Ascending aorta (tissue), 2 donors: ENCODE measurements at regions not wholly inside any gene's neighbourhood (a gene's known extent, or its start where the extent isn't known, plus 50 kb on each side); places are given as distances from the start of the nearest gene placed in this dataset.

Experiments
- DNase-seq, 2 donors: peaks; one replicate each; pipeline ENCODE4 v3.0.0-alpha.2; 2019; ENCODE audit warnings: low spot score in 2 of 2
- H3K27ac ChIP-seq, 2 donors: fragments of 200-600 bp; sonication (generic); one replicate each; pipeline ENCODE4 v1.5.1; 2016 to 2017; ENCODE audit warnings: mild to moderate bottlenecking in 1 of 2
- H3K27me3 ChIP-seq: fragments of 200-600 bp; sonication (generic); one replicate; pipeline ENCODE4 v1.5.1; 2017
- H3K36me3 ChIP-seq, 2 donors: fragments of 200-600 bp; sonication (generic); one replicate each; pipeline ENCODE4 v1.5.1; 2016
- H3K4me1 ChIP-seq, 2 donors: fragments of 200-600 bp; sonication (generic); one replicate each; pipeline ENCODE4 v1.5.1; 2016 to 2017; ENCODE audit warnings: mild to moderate bottlenecking in 1 of 2
- H3K4me3 ChIP-seq, 2 donors: fragments of 200-600 bp; sonication (generic); one replicate each; pipeline ENCODE4 v1.5.1; 2016 to 2017; ENCODE audit warnings: mild to moderate bottlenecking in 1 of 2
- H3K9me3 ChIP-seq, 2 donors: fragments of 200-600 bp; sonication (generic); one replicate each; pipeline ENCODE4 v1.5.1; 2016
- CTCF ChIP-seq, 3 experiments: fragments of 200-600 bp in 2 of 3; fragments of 450-650 bp in 1 of 3; sonication (generic) in 2 of 3; IDR thresholded peaks; one replicate each; pipeline ENCODE4 v1.5.1; 2016 to 2019; ENCODE audit warnings: antibody characterized with exemption in 3 of 3, mild to moderate bottlenecking in 1 of 3, moderate library complexity in 1 of 3
- intact Hi-C: fragments of 100-400 bp; cut with DNase I; formaldehyde crosslinking; loops from one replicate; pipeline ENCODE4 v1.15.1; 2023

DNA sequence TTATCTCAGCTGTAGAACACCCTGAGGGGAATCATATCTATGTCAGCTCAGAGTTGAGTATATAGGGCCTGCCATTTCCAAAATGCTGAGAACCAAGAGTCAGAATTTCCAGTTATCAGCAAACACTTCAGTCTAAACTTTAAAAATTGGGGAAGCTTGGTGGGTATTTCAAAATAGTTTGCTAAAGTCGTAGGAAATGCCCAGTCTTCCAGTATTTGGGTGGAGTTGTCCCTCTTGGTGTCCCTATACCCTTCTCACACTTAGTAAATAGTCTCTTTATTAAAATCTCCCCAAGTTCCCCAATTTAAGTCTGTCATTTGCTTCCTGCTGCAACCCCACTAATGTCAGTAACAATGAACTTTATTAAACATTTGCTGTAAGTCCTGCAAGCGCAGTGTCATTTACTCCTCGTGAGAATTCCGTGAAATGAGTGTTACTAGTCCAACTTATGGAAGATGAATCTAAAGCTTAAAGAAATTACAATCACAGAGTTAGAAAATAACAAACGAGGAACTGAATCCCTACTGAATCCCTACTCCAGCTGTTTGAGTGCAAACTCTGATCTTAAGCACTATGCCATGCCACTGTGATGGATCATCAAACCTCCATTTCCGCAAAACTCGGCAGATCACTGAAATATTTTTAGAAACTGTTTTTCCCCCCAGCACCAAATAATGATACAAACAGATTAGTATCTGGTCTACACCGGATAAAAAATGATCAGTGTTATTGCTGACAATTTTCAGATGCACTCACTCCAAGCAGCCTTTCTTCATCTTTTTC is 341.7 kb upstream of the PROK2 start:
- H3K9me3 ChIP-seq, result no peaks in the 10 kb centered on the region
- H3K4me3 ChIP-seq, result no peak overlapping the region
- no peak overlapping the region for H3K27ac ChIP-seq
- H3K4me1 ChIP-seq, result peaks cover 19 to 25% of the 10 kb centered on the region in 2 donors
- no peak for DNase-seq
- TF ChIP-seq CTCF (IDR thresholded peaks at IDR 0.05), result no peak
- intact Hi-C loops, result no loop called here
- H3K36me3 ChIP-seq, result no peaks in the 10 kb centered on the region
- no peaks in the 10 kb centered on the region for H3K27me3 ChIP-seq

DNA sequence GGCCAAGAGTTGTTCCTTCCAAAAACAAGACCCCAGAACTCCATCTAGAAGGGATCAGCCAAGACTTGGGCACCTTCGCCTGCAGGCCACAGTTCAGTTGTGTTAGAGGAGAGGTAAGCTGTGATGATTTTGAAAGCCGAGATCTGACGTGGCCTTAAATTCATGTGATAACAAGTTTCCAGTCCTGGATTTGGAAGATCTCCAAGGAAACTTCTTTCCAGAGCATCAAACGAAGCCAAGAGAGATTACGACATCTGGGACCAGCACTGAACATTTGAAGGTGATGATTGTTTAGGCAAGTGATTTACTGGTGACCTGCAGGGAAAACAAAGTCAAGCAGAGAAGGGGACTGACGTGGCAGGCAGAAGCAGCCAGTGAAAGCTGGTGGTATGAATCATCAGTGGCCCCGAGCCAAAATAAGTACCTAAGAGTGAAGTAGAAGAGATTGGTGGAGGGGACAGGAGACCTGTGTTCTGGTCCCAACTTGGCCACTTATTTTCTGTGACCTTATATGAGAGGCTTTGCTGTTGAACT is 339.0 kb upstream of the PROK2 start:
- DNase-seq, result peak in 1 of 2 donors; percentile 93
- intact Hi-C loops, result loop anchor here (2.0 to 5.0 kb wide), 3 partner anchors 49 to 223 kb away; no protein-coding TSS in a partner anchor
- Histone ChIP-seq H3K4me1 (peaks cover 10 to 21% of the 10 kb centered on the region in 2 donors), H3K27me3 (no peaks in the 10 kb centered on the region), H3K27ac (peak overlapping the region; percentile 41 to 46), H3K4me3 (no peak overlapping the region), H3K36me3 (no peaks in the 10 kb centered on the region), H3K9me3 (no peaks in the 10 kb centered on the region)
- no peak for TF ChIP-seq CTCF (IDR thresholded peaks at IDR 0.05)

- H3K4me1 ChIP-seq, result peaks cover 4 to 11% of the 10 kb centered on the region in 2 donors
- TF ChIP-seq CTCF (IDR thresholded peaks at IDR 0.05), result no peak
- H3K27me3 ChIP-seq, result no peaks in the 10 kb centered on the region
- intact Hi-C loops, result loop anchor here (5.0 kb wide), 2 partner anchors 111 to 226 kb away; no protein-coding TSS in a partner anchor
- no peak overlapping the region for H3K4me3 ChIP-seq
- no peaks in the 10 kb centered on the region for H3K9me3 ChIP-seq
- H3K36me3 ChIP-seq, result no peaks in the 10 kb centered on the region
- no peak overlapping the region for H3K27ac ChIP-seq
- no peak for DNase-seq
These were observed 336.1 kb upstream of the PROK2 start for GRCh38 chr3:72120806-72121778.

DNA sequence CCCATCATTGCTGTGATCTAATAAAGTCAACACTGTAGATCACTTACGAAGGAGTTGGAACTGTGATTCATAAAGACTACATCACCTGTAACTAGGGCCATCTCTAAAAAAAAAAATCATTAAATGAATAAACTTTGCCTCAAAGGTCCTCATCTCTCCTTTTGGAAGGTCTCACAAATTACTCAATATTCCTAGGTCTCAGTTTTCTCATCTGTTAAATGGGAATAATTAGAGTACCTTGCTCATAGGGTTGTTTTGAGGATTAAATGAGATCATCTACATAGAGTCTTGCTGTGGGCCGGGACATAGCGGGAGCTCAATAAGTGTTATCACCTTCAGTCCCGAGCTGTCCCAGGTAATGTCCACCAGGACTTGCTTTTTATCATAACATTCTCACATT is 335.1 kb upstream of the PROK2 start:
- intact Hi-C loops, result loop anchor here (5.0 kb wide), 2 partner anchors 112 to 227 kb away; no protein-coding TSS in a partner anchor

More for the DNA sequence above, 335.1 kb upstream of the PROK2 start:
- no peak for TF ChIP-seq CTCF (IDR thresholded peaks at IDR 0.05)
- H3K4me1 ChIP-seq, result peaks cover 4 to 14% of the 10 kb centered on the region in 2 donors
- H3K36me3 ChIP-seq, result no peaks in the 10 kb centered on the region
- H3K4me3 ChIP-seq, result no peak overlapping the region
- DNase-seq, result no peak
- H3K9me3 ChIP-seq, result no peaks in the 10 kb centered on the region
- H3K27ac ChIP-seq, result no peak overlapping the region
- no peaks in the 10 kb centered on the region for H3K27me3 ChIP-seq
